Posterior vena cava (tissue), 2 donors: ENCODE measurements at regions not wholly inside any gene's neighbourhood (a gene's known extent, or its start where the extent isn't known, plus 50 kb on each side); places are given as distances from the start of the nearest gene placed in this dataset.

Source experiments
- DNase-seq: peaks from one replicate; pipeline ENCODE4 v3.0.0-alpha.2; 2020; ENCODE audit warnings: low spot score
- intact Hi-C, 2 donors: fragments of 100-400 bp; cut with DNase I; formaldehyde crosslinking; loops; one replicate each; pipeline versions ENCODE4 v1.14.1 to v1.14.2; 2022 to 2023
- donor health status: DM: yes; HTN: yes; CAD: no.
- donor health status: DM: yes; HTN: yes; CAD: no.

- DNase-seq, result no peak
- intact Hi-C loops, result no loop called here
Observed at GRCh38 chr10:106474876-106475275, 689.6 kb downstream of the SORCS1 start.

GRCh38 chr10:106473129-106473685, 691.3 kb downstream of the SORCS1 start:
- no peak for DNase-seq
- intact Hi-C loops, result no loop called here

GRCh38 chr10:106467506-106467905, 697.0 kb downstream of the SORCS1 start:
- DNase-seq, result no peak
- intact Hi-C loops, result no loop called here

- no peak for DNase-seq
- intact Hi-C loops, result no loop called here
Observed at GRCh38 chr10:106457522-106457921, 707.0 kb downstream of the SORCS1 start.

- intact Hi-C loops, result no loop called here
- DNase-seq, result no peak
Observed at GRCh38 chr10:106454233-106454632, 710.3 kb downstream of the SORCS1 start.

GRCh38 chr10:106450966-106451365, 713.5 kb downstream of the SORCS1 start:
- intact Hi-C loops, result no loop called here
- no peak for DNase-seq

- DNase-seq, result no peak
- intact Hi-C loops, result no loop called here
Observed at GRCh38 chr10:106446920-106447319, 717.6 kb downstream of the SORCS1 start.

- intact Hi-C loops, result no loop called here
- DNase-seq, result no peak
Observed at GRCh38 chr10:106442223-106442622, 722.3 kb downstream of the SORCS1 start.

- no peak for DNase-seq
- intact Hi-C loops, result no loop called here
Observed at GRCh38 chr10:106440767-106441166, 723.7 kb downstream of the SORCS1 start.

- intact Hi-C loops, result no loop called here
- DNase-seq, result no peak
Observed at GRCh38 chr10:106440355-106440754, 724.2 kb downstream of the SORCS1 start.

GRCh38 chr10:106439366-106439765, 725.1 kb downstream of the SORCS1 start:
- DNase-seq, result no peak
- intact Hi-C loops, result no loop called here

- DNase-seq, result no peak
- intact Hi-C loops, result no loop called here
Observed at GRCh38 chr10:106438386-106438785, 726.1 kb downstream of the SORCS1 start.

GRCh38 chr10:106436123-106436715, 728.3 kb downstream of the SORCS1 start:
- DNase-seq, result no peak
- intact Hi-C loops, result no loop called here

GRCh38 chr10:106435081-106435480, 729.4 kb downstream of the SORCS1 start:
- intact Hi-C loops, result no loop called here
- no peak for DNase-seq

- intact Hi-C loops, result no loop called here
- DNase-seq, result no peak
Observed at GRCh38 chr10:106424981-106425380, 739.5 kb downstream of the SORCS1 start.

GRCh38 chr10:106424054-106424453, 740.5 kb downstream of the SORCS1 start:
- no peak for DNase-seq
- intact Hi-C loops, result no loop called here

GRCh38 chr10:106410331-106410730, 754.2 kb downstream of the SORCS1 start:
- intact Hi-C loops, result no loop called here

GRCh38 chr10:106405141-106405540, 759.4 kb downstream of the SORCS1 start:
- no peak for DNase-seq
- intact Hi-C loops, result no loop called here

More at GRCh38 chr10:106410331-106410730, 754.2 kb downstream of the SORCS1 start:
- no peak for DNase-seq

GRCh38 chr10:106402458-106402857, 762.0 kb downstream of the SORCS1 start:
- DNase-seq, result no peak
- intact Hi-C loops, result no loop called here

GRCh38 chr10:106401967-106402366, 762.5 kb downstream of the SORCS1 start:
- no peak for DNase-seq
- intact Hi-C loops, result no loop called here

GRCh38 chr10:106401161-106401560, 763.3 kb downstream of the SORCS1 start:
- intact Hi-C loops, result no loop called here
- no peak for DNase-seq

GRCh38 chr10:106399112-106399511, 765.4 kb downstream of the SORCS1 start:
- intact Hi-C loops, result no loop called here
- no peak for DNase-seq
